ENCODE measurements at regions not wholly inside any gene's neighbourhood (a gene's known extent, or its start where the extent isn't known, plus 50 kb on each side); places are given as distances from the start of the nearest gene placed in this dataset.

- DNase-seq (ENCODE audit: low read depth in 2 of 2) = no peak
Observed at GRCh38 chr11:19661827-19662226, 50.8 kb upstream of the NAV2 start.

GRCh38 chr11:19660076-19660475 is 52.6 kb upstream of the NAV2 start:
- DNase-seq (ENCODE audit: low read depth in 2 of 2) = no peak

- DNase-seq (ENCODE audit: low read depth in 2 of 2) = no peak
Observed at GRCh38 chr11:19659529-19659928, 53.1 kb upstream of the NAV2 start.

GRCh38 chr11:19658344-19658743 is 54.3 kb upstream of the NAV2 start:
- DNase-seq (ENCODE audit: low read depth in 2 of 2) = no peak

- DNase-seq (ENCODE audit: low read depth in 2 of 2) = no peak
Observed at GRCh38 chr11:19656140-19656541, 56.5 kb upstream of the NAV2 start.

GRCh38 chr11:19652623-19653375 is 59.8 kb upstream of the NAV2 start:
- DNase-seq (ENCODE audit: low read depth in 2 of 2) = no peak

- no peak for DNase-seq (ENCODE audit: low read depth in 2 of 2)
Observed at GRCh38 chr11:19651653-19652052, 61.0 kb upstream of the NAV2 start.

GRCh38 chr11:19651028-19651427 is 61.6 kb upstream of the NAV2 start:
- no peak for DNase-seq (ENCODE audit: low read depth in 2 of 2)

GRCh38 chr11:19650467-19650866 is 62.2 kb upstream of the NAV2 start:
- no peak for DNase-seq (ENCODE audit: low read depth in 2 of 2)

- DNase-seq (ENCODE audit: low read depth in 2 of 2) = no peak
Observed at GRCh38 chr11:19649751-19650150, 62.9 kb upstream of the NAV2 start.

GRCh38 chr11:19648321-19648720 is 64.3 kb upstream of the NAV2 start:
- DNase-seq (ENCODE audit: low read depth in 2 of 2) = no peak

- no peak for DNase-seq (ENCODE audit: low read depth in 2 of 2)
Observed at GRCh38 chr11:19647816-19648215, 64.8 kb upstream of the NAV2 start.

GRCh38 chr11:19646921-19647320 is 65.7 kb upstream of the NAV2 start:
- DNase-seq (ENCODE audit: low read depth in 2 of 2) = no peak

GRCh38 chr11:19646308-19646707 is 66.3 kb upstream of the NAV2 start:
- DNase-seq (ENCODE audit: low read depth in 2 of 2) = no peak

GRCh38 chr11:19644316-19644715 is 68.3 kb upstream of the NAV2 start:
- no peak for DNase-seq (ENCODE audit: low read depth in 2 of 2)

- DNase-seq (ENCODE audit: low read depth in 2 of 2) = no peak
Observed at GRCh38 chr11:19642185-19643158, 70.2 kb upstream of the NAV2 start.

GRCh38 chr11:19639603-19640105 is 73.0 kb upstream of the NAV2 start:
- DNase-seq (ENCODE audit: low read depth in 2 of 2) = no peak

GRCh38 chr11:19635332-19635731 is 77.3 kb upstream of the NAV2 start:
- DNase-seq (ENCODE audit: low read depth in 2 of 2) = no peak

GRCh38 chr11:19633276-19633675 is 79.4 kb upstream of the NAV2 start:
- DNase-seq (ENCODE audit: low read depth in 2 of 2) = no peak

GRCh38 chr11:19632499-19632834 is 80.2 kb upstream of the NAV2 start:
- DNase-seq (ENCODE audit: low read depth in 2 of 2) = no peak

GRCh38 chr11:19631712-19632498 is 80.7 kb upstream of the NAV2 start:
- DNase-seq (ENCODE audit: low read depth in 2 of 2) = no peak

GRCh38 chr11:19628018-19628417 is 84.6 kb upstream of the NAV2 start:
- DNase-seq (ENCODE audit: low read depth in 2 of 2) = no peak

All from stimulated activated CD8-positive, alpha-beta memory T cell treated with anti-CD3 and anti-CD28 coated beads, Interleukin-7, amount 100 ng/mL, for 1 hour (primary cell).